Osteoblast (primary cell): ENCODE measurements at regions not wholly inside any gene's neighbourhood (a gene's known extent, or its start where the extent isn't known, plus 50 kb on each side); places are given as distances from the start of the nearest gene placed in this dataset.

ENCODE experiments used
- DNase-seq: peaks from one replicate; pipeline ENCODE4 v3.0.0; 2011; ENCODE audit warnings: low spot score, mixed read lengths; ENCODE audit not compliant: insufficient read length; ENCODE audit errors: missing footprints
- H2AFZ ChIP-seq: 2 replicates; pipeline ENCODE4 v1.6.0; 2011; ENCODE audit warnings: mild to moderate bottlenecking, low read length
- H3K27ac ChIP-seq: 2 replicates; pipeline ENCODE4 v1.5.1; 2011; ENCODE audit warnings: mild to moderate bottlenecking, low read depth, low read length, moderate library complexity
- H3K27me3 ChIP-seq: 2 replicates; pipeline ENCODE4 v1.6.0; 2012; ENCODE audit warnings: mild to moderate bottlenecking, control low read depth, inconsistent platforms, low read length, moderate library complexity; ENCODE audit not compliant: insufficient read depth
- H3K36me3 ChIP-seq: 2 replicates; pipeline ENCODE4 v1.5.1; 2011; ENCODE audit warnings: mild to moderate bottlenecking, low read length, control low read depth, moderate library complexity; ENCODE audit not compliant: insufficient read depth
- H3K4me1 ChIP-seq: 2 replicates; pipeline ENCODE4 v1.5.1; 2011; ENCODE audit warnings: mild to moderate bottlenecking, low read length, control low read depth, moderate library complexity; ENCODE audit not compliant: insufficient read depth
- H3K4me2 ChIP-seq: 2 replicates; pipeline ENCODE4 v1.6.0; 2011; ENCODE audit warnings: mild to moderate bottlenecking, low read length; ENCODE audit not compliant: insufficient read depth
- H3K4me3 ChIP-seq: fragments of 200-600 bp; sonication (generic); 3 replicates; pipeline ENCODE4 v1.5.1; 2012; ENCODE audit warnings: mild to moderate bottlenecking, low read length, inconsistent platforms; ENCODE audit not compliant: insufficient read depth
- H3K79me2 ChIP-seq: 2 replicates; pipeline ENCODE4 v1.6.0; 2012; ENCODE audit warnings: mild to moderate bottlenecking, low read length, control low read depth, inconsistent platforms; ENCODE audit not compliant: insufficient read depth
- H3K9me3 ChIP-seq: 2 replicates; pipeline ENCODE4 v1.5.1; 2011; ENCODE audit warnings: low read depth, low read length, control low read depth
- H4K20me1 ChIP-seq: 2 replicates; pipeline ENCODE4 v1.6.0; 2012; ENCODE audit warnings: mild to moderate bottlenecking, low read length, control low read depth; ENCODE audit not compliant: insufficient read depth
- CTCF ChIP-seq: IDR thresholded peaks from 2 replicates; pipeline ENCODE4 v1.5.1; 2011; ENCODE audit warnings: mild to moderate bottlenecking, low read depth, low read length, moderate library complexity; ENCODE audit errors: extremely low read depth

- H4K20me1 ChIP-seq = no peaks in the 10 kb centered on the region
- TF ChIP-seq CTCF = no peak
- no peaks in the 10 kb centered on the region for H3K79me2 ChIP-seq
- peaks cover 4% of the 10 kb centered on the region for H3K4me1 ChIP-seq
- H2AFZ ChIP-seq = no peak overlapping the region
- peaks cover 6% of the 10 kb centered on the region for H3K27me3 ChIP-seq
- H3K27ac ChIP-seq = no peak overlapping the region
- no peak overlapping the region for H3K4me2 ChIP-seq
- no peak for DNase-seq
- no peaks in the 10 kb centered on the region for H3K36me3 ChIP-seq
- no peak overlapping the region for H3K4me3 ChIP-seq
- no peaks in the 10 kb centered on the region for H3K9me3 ChIP-seq
Measured at GRCh38 chr17:27990100-27990499, 52.4 kb upstream of the NLK start.

- Histone ChIP-seq H3K79me2 (no peaks in the 10 kb centered on the region), H3K9me3 (no peaks in the 10 kb centered on the region), H4K20me1 (no peaks in the 10 kb centered on the region), H3K27ac (no peak overlapping the region), H2AFZ (no peak overlapping the region), H3K27me3 (peaks cover 9% of the 10 kb centered on the region), H3K4me1 (no peaks in the 10 kb centered on the region), H3K4me2 (no peak overlapping the region), H3K4me3 (no peak overlapping the region), H3K36me3 (no peaks in the 10 kb centered on the region)
- no peak for TF ChIP-seq CTCF
- DNase-seq = no peak
Measured at GRCh38 chr17:27990979-27991378, 51.5 kb upstream of the NLK start.

- H2AFZ ChIP-seq = no peak overlapping the region
- H3K27ac ChIP-seq = no peak overlapping the region
- no peaks in the 10 kb centered on the region for H3K36me3 ChIP-seq
- H3K4me1 ChIP-seq = no peaks in the 10 kb centered on the region
- H4K20me1 ChIP-seq = no peaks in the 10 kb centered on the region
- H3K27me3 ChIP-seq = peaks cover 12% of the 10 kb centered on the region
- no peak for DNase-seq
- H3K4me2 ChIP-seq = no peak overlapping the region
- no peak overlapping the region for H3K4me3 ChIP-seq
- no peak for TF ChIP-seq CTCF
- no peaks in the 10 kb centered on the region for H3K79me2 ChIP-seq
- no peaks in the 10 kb centered on the region for H3K9me3 ChIP-seq
Measured at GRCh38 chr17:27991462-27991993, 50.9 kb upstream of the NLK start.
